Fibroblast of upper back skin (primary cell): ENCODE measurements at regions not wholly inside any gene's neighbourhood (a gene's known extent, or its start where the extent isn't known, plus 50 kb on each side); places are given as distances from the start of the nearest gene placed in this dataset.
"Not testable (repeated sequence)": the region's sequence is repeated elsewhere in the genome, so short reads cannot be mapped to it uniquely, and the experiment has no call there.

Experiments used
- DNase-seq: peaks from one replicate; pipeline ENCODE4 v3.0.0-alpha.2; 2013

DNA sequence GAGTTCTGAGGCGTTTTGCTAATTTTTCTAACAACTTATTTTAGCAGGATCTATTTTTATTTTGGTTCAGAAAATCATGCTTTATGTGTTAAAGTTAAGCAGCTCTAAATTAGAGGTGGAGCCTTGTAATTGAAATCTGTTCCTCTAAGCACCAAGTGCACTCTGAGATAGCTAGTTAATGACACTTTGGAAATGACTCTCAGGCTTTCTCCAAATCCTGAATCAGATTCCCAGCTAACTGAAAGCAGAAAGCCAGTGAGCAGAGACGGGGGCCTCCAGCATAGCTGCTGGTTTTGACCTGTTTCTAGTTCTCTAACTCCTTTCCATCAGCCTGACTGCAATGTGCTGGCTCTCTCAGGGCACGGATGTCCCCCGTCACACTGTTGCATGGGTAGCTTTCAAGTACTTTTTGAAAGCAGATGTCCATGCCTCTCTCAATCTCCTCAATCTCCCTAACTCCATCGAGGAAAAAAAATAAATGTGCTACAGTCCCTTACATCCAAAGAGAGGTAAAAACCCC lies 326.5 kb downstream of the SATB2 start:
- no peak for DNase-seq

GRCh38 chr2:199130501-199130900 lies 327.2 kb downstream of the SATB2 start:
- DNase-seq, result no peak

- no peak for DNase-seq
These were observed 329.1 kb downstream of the SATB2 start for GRCh38 chr2:199128476-199129229.

- DNase-seq, result no peak
These were observed 337.9 kb downstream of the SATB2 start for GRCh38 chr2:199119796-199120195.

DNA sequence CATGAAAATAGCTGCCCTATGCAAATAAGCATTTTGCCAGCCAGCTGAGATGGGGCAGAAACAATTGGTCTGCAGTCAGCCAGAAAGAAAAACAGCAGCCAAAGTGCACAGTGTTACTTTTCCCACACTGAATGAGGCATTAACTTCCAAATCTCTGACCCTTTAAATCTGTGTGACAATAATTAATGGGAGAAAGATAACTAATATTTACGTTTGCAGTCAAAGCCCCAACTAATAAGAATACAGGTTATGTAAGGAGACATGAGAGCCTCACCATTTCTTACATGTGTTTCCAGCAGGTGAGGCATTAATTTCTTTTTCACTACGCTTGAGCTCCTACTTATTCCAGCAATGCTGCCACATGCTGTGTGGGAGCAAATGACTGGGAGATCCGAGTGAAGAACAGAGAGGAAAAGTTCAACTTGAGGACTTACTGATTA lies 339.0 kb downstream of the SATB2 start:
- DNase-seq, result no peak

DNA sequence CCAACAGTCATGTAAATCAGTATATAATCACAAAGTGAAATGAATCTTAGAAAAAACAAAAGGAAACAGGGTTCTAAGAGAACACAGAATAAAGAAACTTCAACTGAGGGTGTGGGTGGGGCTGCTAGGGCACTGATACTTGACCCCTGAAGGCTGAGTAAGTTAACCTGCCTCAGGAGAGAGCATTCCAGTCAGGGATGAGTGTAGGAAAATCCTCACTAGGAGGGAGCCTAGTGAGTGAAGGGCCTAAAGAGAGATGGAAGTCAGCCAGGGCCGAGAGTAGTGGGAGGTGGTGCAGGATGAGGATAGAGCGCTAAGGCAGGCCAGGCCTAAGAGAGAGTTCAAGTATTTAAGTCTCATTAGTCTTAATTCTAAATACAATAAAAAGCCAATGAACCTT lies 342.6 kb downstream of the SATB2 start:
- DNase-seq, result no peak

DNA sequence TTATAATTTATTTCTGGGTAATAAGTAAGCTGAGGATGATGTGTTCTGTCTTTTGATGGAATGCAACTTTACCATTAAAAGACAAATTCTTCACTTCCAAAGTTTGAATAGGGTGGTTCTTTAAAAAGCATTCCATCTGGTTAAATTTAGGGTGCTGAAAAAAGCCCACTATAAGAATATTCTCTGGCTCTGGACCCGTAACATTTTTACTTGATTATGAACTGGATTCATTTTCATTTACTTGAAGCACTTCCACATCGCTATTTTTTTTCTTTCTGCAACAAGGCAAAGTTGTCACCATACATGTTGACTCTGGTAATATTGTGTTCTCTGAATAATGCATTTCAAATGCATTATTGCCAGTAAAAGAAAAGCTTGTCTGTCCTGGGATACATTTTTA lies 344.6 kb downstream of the SATB2 start:
- no peak for DNase-seq

GRCh38 chr2:199111458-199111857 lies 346.3 kb downstream of the SATB2 start:
- DNase-seq, result no peak

- DNase-seq, result no peak
These were observed 349.7 kb downstream of the SATB2 start for GRCh38 chr2:199108056-199108455.

GRCh38 chr2:199105826-199106225 lies 351.9 kb downstream of the SATB2 start:
- no peak for DNase-seq

DNA sequence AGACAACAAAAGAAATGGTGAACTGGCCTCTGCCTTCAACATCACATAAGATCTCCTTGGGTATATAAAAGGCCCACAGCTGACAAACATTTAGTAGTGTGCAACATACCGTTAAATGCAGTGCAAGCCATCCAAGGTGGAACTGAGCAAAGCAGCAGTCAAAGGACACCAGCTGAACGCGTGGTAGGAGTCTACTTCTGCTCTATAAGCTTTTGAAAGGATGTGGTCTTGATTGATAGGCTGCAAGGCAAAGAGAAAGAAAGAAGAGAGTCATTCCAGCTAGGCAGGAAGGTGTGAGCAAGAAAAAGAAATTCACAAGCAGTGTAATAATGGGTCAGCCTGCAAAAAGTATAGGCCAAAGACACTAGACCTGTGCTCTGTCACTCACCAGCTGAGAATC lies 356.3 kb downstream of the SATB2 start:
- no peak for DNase-seq

GRCh38 chr2:199100326-199101110 lies 357.2 kb downstream of the SATB2 start:
- peak; percentile 75 for DNase-seq

- no peak for DNase-seq
These were observed 365.3 kb downstream of the SATB2 start for GRCh38 chr2:199092419-199092818.

GRCh38 chr2:199085261-199085660 lies 372.5 kb downstream of the SATB2 start:
- DNase-seq, result no peak

- no peak for DNase-seq
These were observed 387.3 kb downstream of the SATB2 start for GRCh38 chr2:199070322-199070949.

- no peak for DNase-seq
These were observed 393.5 kb downstream of the SATB2 start for GRCh38 chr2:199064201-199064600.

DNA sequence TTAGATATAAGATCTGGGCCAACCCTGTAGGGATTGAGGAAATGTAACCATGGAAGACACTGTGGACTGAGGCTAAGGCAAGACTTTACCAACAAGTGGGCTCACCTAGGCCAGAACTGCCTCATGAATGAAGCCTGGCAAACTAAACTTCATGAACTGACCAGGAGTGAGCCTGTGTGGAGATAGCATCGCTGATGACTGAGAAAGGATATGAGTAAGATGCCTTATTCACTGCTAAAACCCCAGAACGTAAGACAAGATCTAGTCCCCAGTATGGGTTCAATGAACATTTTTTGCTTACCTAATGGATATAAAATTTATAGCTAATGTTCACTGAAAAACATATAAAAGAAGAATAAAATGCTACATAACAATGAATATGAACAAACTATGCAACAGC lies 399.8 kb downstream of the SATB2 start:
- peak; percentile 0 for DNase-seq

DNA sequence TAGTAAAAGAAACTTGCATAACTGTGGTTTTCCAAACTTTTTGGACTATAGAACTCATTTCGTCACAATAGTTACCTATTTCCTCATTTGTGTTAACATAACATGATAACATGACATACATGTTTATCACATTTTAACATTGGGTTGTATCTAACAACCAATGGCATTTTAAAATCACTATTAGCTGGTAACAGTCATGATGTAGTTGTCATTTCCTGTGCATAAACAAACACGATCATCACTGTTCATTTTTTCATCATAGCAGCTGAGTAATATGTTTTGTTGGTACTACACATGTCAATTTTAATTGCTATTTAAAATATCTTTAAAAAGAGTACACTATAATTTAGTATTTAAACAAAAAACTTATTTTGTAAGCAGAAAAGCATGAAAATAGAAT lies 402.4 kb downstream of the SATB2 start:
- DNase-seq, result no peak

GRCh38 chr2:199042660-199043379 lies 414.9 kb downstream of the SATB2 start:
- no peak for DNase-seq

GRCh38 chr2:199040522-199040921 lies 417.2 kb downstream of the SATB2 start:
- no peak for DNase-seq

GRCh38 chr2:199033761-199034160 lies 424.0 kb downstream of the SATB2 start:
- DNase-seq, result not testable (repeated sequence)

DNA sequence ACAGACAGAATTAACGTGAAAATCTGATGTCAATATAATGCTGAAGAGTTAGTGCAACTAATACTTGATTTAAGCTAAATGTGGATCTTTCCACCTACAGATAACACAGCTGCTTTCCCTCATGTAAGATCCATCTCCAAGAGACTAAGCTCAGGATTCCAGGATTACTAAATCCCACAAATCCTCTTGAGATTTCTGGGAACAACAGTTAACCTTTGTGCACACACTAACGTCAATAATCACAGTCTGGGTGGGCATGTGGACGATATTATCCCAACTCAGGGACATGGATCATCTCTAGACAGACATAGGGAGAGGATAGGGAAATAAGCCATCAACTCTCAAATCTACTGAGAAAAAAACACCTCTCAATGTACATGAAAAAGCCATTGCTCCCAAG lies 432.6 kb downstream of the SATB2 start:
- DNase-seq, result no peak

DNA sequence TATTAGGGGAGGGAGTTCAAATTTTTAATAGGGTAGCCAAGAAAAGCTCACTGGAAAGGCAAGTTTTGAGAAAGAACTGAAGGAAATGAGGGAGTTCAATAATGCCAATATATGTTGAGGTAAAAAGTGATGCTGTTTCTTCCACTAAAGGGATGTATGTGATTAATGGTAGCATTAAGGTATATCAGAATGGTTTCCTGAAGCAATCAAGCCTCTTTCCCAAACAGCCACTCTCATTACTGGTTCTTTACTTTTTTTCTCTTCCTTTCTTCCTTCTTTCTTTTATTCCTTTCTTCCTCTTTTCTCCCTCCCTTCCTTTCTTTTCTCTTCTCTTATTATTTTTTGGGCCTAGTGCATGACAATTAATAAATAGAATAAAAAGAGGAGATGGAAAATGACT lies 433.5 kb downstream of the SATB2 start:
- DNase-seq, result no peak
